A673 (cell line): ENCODE measurements at regions not wholly inside any gene's neighbourhood (a gene's known extent, or its start where the extent isn't known, plus 50 kb on each side); places are given as distances from the start of the nearest gene placed in this dataset.

Experiments
- BruUV-seq: library from RNA; stranded (reverse); fragments of 400-500 nt; replicated peaks from 2 replicates; lab custom pipeline; 2021; lab: Mats Ljungman, UMichigan
- CTCF ChIA-PET: fragments of 300-600 bp; sonication (Branson Sonifier 250); formaldehyde crosslinking; loops from one replicate; lab custom pipeline; 2022; ENCODE audit warnings: antibody characterized with exemption; lab: Charles Lee
- POLR2A ChIA-PET: fragments of 300-600 bp; sonication (Branson Sonifier 250); formaldehyde crosslinking; loops from one replicate; lab custom pipeline; 2022; ENCODE audit warnings: antibody characterized with exemption; ENCODE audit not compliant: low non-redundant PET; lab: Charles Lee
- DNase-seq: peaks from one replicate; pipeline ENCODE4 v3.0.0-alpha.2; 2015; ENCODE audit warnings: low spot score
- H3K27ac ChIP-seq: fragments of 200-600 bp; sonication (generic); 2 replicates; pipeline ENCODE4 v1.5.1; 2016; ENCODE audit warnings: mixed run types, low read depth, mild to moderate bottlenecking, mixed read lengths, antibody characterized with exemption, low read length; ENCODE audit not compliant: poor library complexity, severe bottlenecking
- H3K27me3 ChIP-seq: fragments of 200-600 bp; sonication (generic); replicated peaks from 2 replicates; pipeline ENCODE4 v1.6.1; 2017; ENCODE audit warnings: mixed run types, low read depth, mild to moderate bottlenecking, mixed read lengths, antibody characterized with exemption, low read length; ENCODE audit not compliant: insufficient read depth, poor library complexity
- H3K36me3 ChIP-seq: fragments of 200-600 bp; sonication (generic); 2 replicates; pipeline ENCODE4 v1.6.1; 2016; ENCODE audit warnings: mixed run types, mild to moderate bottlenecking, mixed read lengths, antibody characterized with exemption, low read length; ENCODE audit not compliant: insufficient read depth, poor library complexity, severe bottlenecking
- H3K4me1 ChIP-seq: fragments of 200-600 bp; sonication (generic); 2 replicates; pipeline ENCODE4 v1.6.1; 2017; ENCODE audit warnings: mixed run types, mild to moderate bottlenecking, mixed read lengths, antibody characterized with exemption, low read length; ENCODE audit not compliant: insufficient read depth, poor library complexity, severe bottlenecking
- H3K4me3 ChIP-seq: fragments of 200-600 bp; sonication (generic); 2 replicates; pipeline ENCODE4 v1.5.1; 2016; ENCODE audit warnings: low read depth, mixed run types, mild to moderate bottlenecking, mixed read lengths, low read length; ENCODE audit not compliant: poor library complexity, severe bottlenecking
- H3K9me3 ChIP-seq: fragments of 200-600 bp; sonication (generic); 2 replicates; pipeline ENCODE4 v1.6.1; 2016; ENCODE audit warnings: mixed run types, low read depth, mild to moderate bottlenecking, mixed read lengths, antibody characterized with exemption, low read length; ENCODE audit not compliant: poor library complexity, severe bottlenecking
- EZH2 ChIP-seq: fragments of 200-600 bp; sonication (generic); IDR thresholded peaks from 2 replicates; pipeline ENCODE4 v1.6.1; 2017; ENCODE audit warnings: borderline replicate concordance, low read depth, mild to moderate bottlenecking, mixed read lengths, antibody characterized with exemption, low read length; ENCODE audit not compliant: poor library complexity, severe bottlenecking
- intact Hi-C: fragments of 100-400 bp; cut with micrococcal nuclease; formaldehyde crosslinking; loops from one replicate; pipeline ENCODE4 v1.10.0; 2022; ENCODE audit not compliant: unreplicated experiment
- TF ChIP-seq, protein P1 (sequence below): fragments of 300-800, 200-600 bp; sonication (generic); conservative IDR thresholded peaks from 2 replicates; pipeline ENCODE4 v1.5.1; 2017; ENCODE audit warnings: low read depth, mild to moderate bottlenecking, antibody characterized with exemption, low read length, moderate library complexity, mixed read lengths

DNA sequence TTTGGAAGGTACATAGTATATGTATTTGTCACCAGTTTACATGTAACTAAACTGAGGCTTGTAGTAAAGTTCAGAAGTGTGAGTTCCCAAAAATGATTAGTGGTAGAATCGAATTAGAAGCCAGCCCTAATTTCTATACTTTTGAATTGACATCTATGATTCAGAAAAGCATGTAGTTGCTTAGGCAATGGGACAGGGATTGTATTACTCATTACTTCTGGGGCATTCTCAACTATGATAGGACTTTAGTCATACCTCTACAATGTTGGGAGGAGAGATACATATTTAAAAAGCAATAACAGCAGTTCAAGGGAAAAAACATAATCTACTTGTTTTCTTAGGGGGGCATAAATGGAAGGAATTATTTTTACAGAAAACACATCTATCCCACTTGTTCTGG lies 277.9 kb upstream of the E2F7 start:
- POLR2A ChIA-PET, result no interaction called here
- no peak overlapping the region for H3K27ac ChIP-seq

DNA sequence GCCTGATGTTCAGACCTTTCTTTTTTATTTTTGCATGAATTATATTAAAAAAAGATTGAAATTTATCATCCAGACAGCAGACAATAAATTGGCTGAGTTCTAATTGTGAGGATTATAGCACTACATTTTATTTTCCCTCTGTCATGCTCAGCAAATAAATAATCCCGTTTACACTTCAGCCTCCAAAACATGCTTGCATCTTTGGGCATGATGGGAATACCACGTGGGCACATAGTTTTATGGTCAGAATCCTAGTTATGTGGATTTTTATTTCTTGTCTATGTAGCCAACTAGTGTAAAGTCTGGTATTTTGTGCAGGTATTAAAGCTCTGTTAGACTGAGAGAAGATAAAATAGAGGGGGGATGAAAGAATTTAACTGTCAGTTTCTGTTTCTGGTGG lies 276.9 kb upstream of the E2F7 start:
- H3K36me3 ChIP-seq, result no peaks in the 10 kb centered on the region
- no peaks in the 10 kb centered on the region for H3K9me3 ChIP-seq
- CTCF ChIA-PET, result no interaction called here
- TF ChIP-seq, protein P1, sequence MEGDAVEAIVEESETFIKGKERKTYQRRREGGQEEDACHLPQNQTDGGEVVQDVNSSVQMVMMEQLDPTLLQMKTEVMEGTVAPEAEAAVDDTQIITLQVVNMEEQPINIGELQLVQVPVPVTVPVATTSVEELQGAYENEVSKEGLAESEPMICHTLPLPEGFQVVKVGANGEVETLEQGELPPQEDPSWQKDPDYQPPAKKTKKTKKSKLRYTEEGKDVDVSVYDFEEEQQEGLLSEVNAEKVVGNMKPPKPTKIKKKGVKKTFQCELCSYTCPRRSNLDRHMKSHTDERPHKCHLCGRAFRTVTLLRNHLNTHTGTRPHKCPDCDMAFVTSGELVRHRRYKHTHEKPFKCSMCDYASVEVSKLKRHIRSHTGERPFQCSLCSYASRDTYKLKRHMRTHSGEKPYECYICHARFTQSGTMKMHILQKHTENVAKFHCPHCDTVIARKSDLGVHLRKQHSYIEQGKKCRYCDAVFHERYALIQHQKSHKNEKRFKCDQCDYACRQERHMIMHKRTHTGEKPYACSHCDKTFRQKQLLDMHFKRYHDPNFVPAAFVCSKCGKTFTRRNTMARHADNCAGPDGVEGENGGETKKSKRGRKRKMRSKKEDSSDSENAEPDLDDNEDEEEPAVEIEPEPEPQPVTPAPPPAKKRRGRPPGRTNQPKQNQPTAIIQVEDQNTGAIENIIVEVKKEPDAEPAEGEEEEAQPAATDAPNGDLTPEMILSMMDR, result no peak
- no peak for TF ChIP-seq EZH2
- intact Hi-C loops, result no loop called here
- DNase-seq, result no peak
- H3K4me1 ChIP-seq, result no peaks in the 10 kb centered on the region
- POLR2A ChIA-PET, result no interaction called here
- H3K27ac ChIP-seq, result no peak overlapping the region
- peaks cover 11% of the 10 kb centered on the region for H3K27me3 ChIP-seq
- H3K4me3 ChIP-seq, result no peak overlapping the region
- no TSS peak for BruUV-seq

More for the DNA sequence above, 277.9 kb upstream of the E2F7 start:
- DNase-seq, result no peak
- H3K27me3 ChIP-seq, result peaks cover 8% of the 10 kb centered on the region
- intact Hi-C loops, result no loop called here
- TF ChIP-seq EZH2, result no peak
- TF ChIP-seq, protein P1, result no peak
- no peaks in the 10 kb centered on the region for H3K4me1 ChIP-seq
- CTCF ChIA-PET, result no interaction called here
- no peaks in the 10 kb centered on the region for H3K9me3 ChIP-seq
- no TSS peak for BruUV-seq
- no peak overlapping the region for H3K4me3 ChIP-seq
- no peaks in the 10 kb centered on the region for H3K36me3 ChIP-seq

DNA sequence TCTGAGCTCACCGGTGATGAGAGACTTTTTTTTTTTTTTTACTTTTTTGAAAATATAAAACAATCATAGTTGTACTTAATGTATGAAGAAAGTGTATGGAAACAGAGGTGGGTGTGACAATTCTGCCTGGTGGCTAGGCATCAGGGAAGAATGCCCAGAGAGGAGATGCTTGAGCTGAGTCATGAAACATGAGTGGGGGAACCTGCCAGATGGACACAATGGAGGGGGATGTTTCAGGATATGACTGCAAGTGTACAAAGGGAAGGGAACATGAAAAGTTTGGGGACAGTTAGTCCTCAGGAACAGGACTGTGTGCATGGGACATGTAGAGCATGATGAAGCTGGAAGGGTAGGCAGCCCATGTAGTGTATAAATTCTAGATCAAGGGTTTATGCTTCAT lies 274.2 kb upstream of the E2F7 start:
- no peak for TF ChIP-seq EZH2
- TF ChIP-seq, protein P1, result no peak
- Histone ChIP-seq H3K9me3 (no peaks in the 10 kb centered on the region), H3K4me1 (no peaks in the 10 kb centered on the region), H3K36me3 (no peaks in the 10 kb centered on the region), H3K4me3 (no peak overlapping the region), H3K27ac (no peak overlapping the region), H3K27me3 (peaks cover 10% of the 10 kb centered on the region)
- DNase-seq, result no peak
- intact Hi-C loops, result no loop called here
- no TSS peak for BruUV-seq
- ChIA-PET POLR2A (no interaction called here), CTCF (no interaction called here)
